ENCODE measurements at regions not wholly inside any gene's neighbourhood (a gene's known extent, or its start where the extent isn't known, plus 50 kb on each side); places are given as distances from the start of the nearest gene placed in this dataset.

- TF ChIP-seq PBX3 (IDR thresholded peaks at IDR 0.05) (no peak), EZH2phosphoT487 (IDR thresholded peaks at IDR 0.05; ENCODE audit: borderline replicate concordance, low read depth) (no peak), POLR2AphosphoS5 (IDR thresholded peaks at IDR 0.05; ENCODE audit: low read depth, low read length) (no peak), NFIC (IDR thresholded peaks at IDR 0.05; ENCODE audit: borderline replicate concordance) (no peak), RAD21 (IDR thresholded peaks at IDR 0.05; ENCODE audit: low read length) (no peak), CTCF (IDR thresholded peaks at IDR 0.05) (no peak), SMC3 (IDR thresholded peaks at IDR 0.05; ENCODE audit: low read depth, low read length) (no peak)
- TF ChIP-seq, protein P1, sequence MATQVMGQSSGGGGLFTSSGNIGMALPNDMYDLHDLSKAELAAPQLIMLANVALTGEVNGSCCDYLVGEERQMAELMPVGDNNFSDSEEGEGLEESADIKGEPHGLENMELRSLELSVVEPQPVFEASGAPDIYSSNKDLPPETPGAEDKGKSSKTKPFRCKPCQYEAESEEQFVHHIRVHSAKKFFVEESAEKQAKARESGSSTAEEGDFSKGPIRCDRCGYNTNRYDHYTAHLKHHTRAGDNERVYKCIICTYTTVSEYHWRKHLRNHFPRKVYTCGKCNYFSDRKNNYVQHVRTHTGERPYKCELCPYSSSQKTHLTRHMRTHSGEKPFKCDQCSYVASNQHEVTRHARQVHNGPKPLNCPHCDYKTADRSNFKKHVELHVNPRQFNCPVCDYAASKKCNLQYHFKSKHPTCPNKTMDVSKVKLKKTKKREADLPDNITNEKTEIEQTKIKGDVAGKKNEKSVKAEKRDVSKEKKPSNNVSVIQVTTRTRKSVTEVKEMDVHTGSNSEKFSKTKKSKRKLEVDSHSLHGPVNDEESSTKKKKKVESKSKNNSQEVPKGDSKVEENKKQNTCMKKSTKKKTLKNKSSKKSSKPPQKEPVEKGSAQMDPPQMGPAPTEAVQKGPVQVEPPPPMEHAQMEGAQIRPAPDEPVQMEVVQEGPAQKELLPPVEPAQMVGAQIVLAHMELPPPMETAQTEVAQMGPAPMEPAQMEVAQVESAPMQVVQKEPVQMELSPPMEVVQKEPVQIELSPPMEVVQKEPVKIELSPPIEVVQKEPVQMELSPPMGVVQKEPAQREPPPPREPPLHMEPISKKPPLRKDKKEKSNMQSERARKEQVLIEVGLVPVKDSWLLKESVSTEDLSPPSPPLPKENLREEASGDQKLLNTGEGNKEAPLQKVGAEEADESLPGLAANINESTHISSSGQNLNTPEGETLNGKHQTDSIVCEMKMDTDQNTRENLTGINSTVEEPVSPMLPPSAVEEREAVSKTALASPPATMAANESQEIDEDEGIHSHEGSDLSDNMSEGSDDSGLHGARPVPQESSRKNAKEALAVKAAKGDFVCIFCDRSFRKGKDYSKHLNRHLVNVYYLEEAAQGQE (IDR thresholded peaks at IDR 0.05; ENCODE audit: low read depth, low read length), result no peak
These were observed 143.9 kb upstream of the CREB1 start for GRCh38 chr2:207385903-207386302.
